Loucy (cell line): ENCODE measurements at regions not wholly inside any gene's neighbourhood (a gene's known extent, or its start where the extent isn't known, plus 50 kb on each side); places are given as distances from the start of the nearest gene placed in this dataset.

Experiments used
- EZH2phosphoT487 ChIP-seq: fragments of 200-600 bp; IDR thresholded peaks from 2 replicates; pipeline ENCODE4 v1.6.1; 2018; ENCODE audit warnings: antibody characterized with exemption, mild to moderate bottlenecking, moderate library complexity, borderline replicate concordance
- TF ChIP-seq, protein P1 (sequence below): fragments of 200-600 bp; sonication (generic); conservative IDR thresholded peaks from 2 replicates; pipeline ENCODE4 v1.5.1; 2014; ENCODE audit warnings: mild to moderate bottlenecking, antibody characterized with exemption, low read length

GRCh38 chr3:159817571-159817970, 171.1 kb upstream of the IL12A start:
- TF ChIP-seq, protein P1, sequence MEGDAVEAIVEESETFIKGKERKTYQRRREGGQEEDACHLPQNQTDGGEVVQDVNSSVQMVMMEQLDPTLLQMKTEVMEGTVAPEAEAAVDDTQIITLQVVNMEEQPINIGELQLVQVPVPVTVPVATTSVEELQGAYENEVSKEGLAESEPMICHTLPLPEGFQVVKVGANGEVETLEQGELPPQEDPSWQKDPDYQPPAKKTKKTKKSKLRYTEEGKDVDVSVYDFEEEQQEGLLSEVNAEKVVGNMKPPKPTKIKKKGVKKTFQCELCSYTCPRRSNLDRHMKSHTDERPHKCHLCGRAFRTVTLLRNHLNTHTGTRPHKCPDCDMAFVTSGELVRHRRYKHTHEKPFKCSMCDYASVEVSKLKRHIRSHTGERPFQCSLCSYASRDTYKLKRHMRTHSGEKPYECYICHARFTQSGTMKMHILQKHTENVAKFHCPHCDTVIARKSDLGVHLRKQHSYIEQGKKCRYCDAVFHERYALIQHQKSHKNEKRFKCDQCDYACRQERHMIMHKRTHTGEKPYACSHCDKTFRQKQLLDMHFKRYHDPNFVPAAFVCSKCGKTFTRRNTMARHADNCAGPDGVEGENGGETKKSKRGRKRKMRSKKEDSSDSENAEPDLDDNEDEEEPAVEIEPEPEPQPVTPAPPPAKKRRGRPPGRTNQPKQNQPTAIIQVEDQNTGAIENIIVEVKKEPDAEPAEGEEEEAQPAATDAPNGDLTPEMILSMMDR = no peak
- no peak for TF ChIP-seq EZH2phosphoT487
